Spleen (tissue), 11 donors: ENCODE measurements at regions not wholly inside any gene's neighbourhood (a gene's known extent, or its start where the extent isn't known, plus 50 kb on each side); places are given as distances from the start of the nearest gene placed in this dataset.

Experiments
- DNase-seq: peaks from one replicate; pipeline ENCODE4 v3.0.0-alpha.2; 2020
- H3K27ac ChIP-seq, 8 donors: fragments of 200-600 bp; sonication (generic) in 7 of 8; 1 replicate in 4 of 8; 2 replicates in 4 of 8; pipeline versions ENCODE4 v1.5.0 to v1.8.0; 2016 to 2021; ENCODE audit warnings: inconsistent platforms in 4 of 8, mild to moderate bottlenecking in 4 of 8, moderate library complexity in 1 of 8
- H3K27me3 ChIP-seq, 7 donors: fragments of 200-600 bp; sonication (generic) in 6 of 7; replicated peaks in 1 of 7; 1 replicate in 4 of 7; 2 replicates in 3 of 7; pipeline versions ENCODE4 v1.5.0 to v1.8.0; 2016 to 2021; ENCODE audit warnings: inconsistent platforms in 3 of 7, mild to moderate bottlenecking in 1 of 7
- H3K36me3 ChIP-seq, 6 donors: fragments of 200-600 bp; sonication (generic) in 5 of 6; 1 replicate in 4 of 6; 2 replicates in 2 of 6; pipeline versions ENCODE4 v1.5.0 to v1.8.0; 2016 to 2021; ENCODE audit warnings: inconsistent platforms in 2 of 6
- H3K4me1 ChIP-seq, 6 donors: fragments of 200-600 bp; sonication (generic) in 5 of 6; 1 replicate in 3 of 6; 2 replicates in 3 of 6; pipeline versions ENCODE4 v1.5.0 to v1.8.0; 2016 to 2021; ENCODE audit warnings: inconsistent platforms in 3 of 6
- H3K4me3 ChIP-seq, 8 donors: fragments of 200-600 bp; sonication (generic) in 7 of 8; 1 replicate in 4 of 8; 2 replicates in 4 of 8; pipeline versions ENCODE4 v1.5.0 to v1.8.0; 2016 to 2021; ENCODE audit warnings: inconsistent platforms in 4 of 8, mild to moderate bottlenecking in 4 of 8, moderate library complexity in 2 of 8
- H3K9me3 ChIP-seq, 8 donors: fragments of 200-600 bp; sonication (generic) in 7 of 8; 1 replicate in 4 of 8; 2 replicates in 4 of 8; pipeline versions ENCODE4 v1.5.0 to v1.8.0; 2016 to 2021; ENCODE audit warnings: inconsistent platforms in 4 of 8
- POLR2A ChIP-seq, 3 donors: fragments of 450-650 bp; IDR thresholded peaks; one replicate each; pipeline ENCODE4 v1.5.1; 2017; ENCODE audit warnings: antibody characterized with exemption in 3 of 3, mild to moderate bottlenecking in 1 of 3
- POLR2AphosphoS5 ChIP-seq, 3 donors: sonication (generic); formaldehyde crosslinking; IDR thresholded peaks; one replicate each; pipeline ENCODE4 v1.5.1; 2017; ENCODE audit warnings: antibody characterized with exemption in 3 of 3
- WGBS, 5 donors: extraction: QIAGEN DNeasy Blood & Tissue Kit in 3 of 5; methylation state at CpG; one replicate each; pipeline versions ENCODE4 v1.1.5 to v1.1.7; 2013 to 2018; 5-methylcytosine and 5-hydroxymethylcytosine counted together
- intact Hi-C: fragments of 100-400 bp; cut with DNase I; formaldehyde crosslinking; loops from one replicate; pipeline ENCODE4 v1.15.0; 2023; ENCODE audit warnings: low total_unique reads
- TF ChIP-seq, protein P1 (sequence below), 11 experiments: fragments of 200-600 bp in 7 of 11; fragments of 450-650 bp in 4 of 11; sonication (generic) in 4 of 11; IDR thresholded peaks in 8 of 11; conservative IDR thresholded peaks in 3 of 11; 1 replicate in 7 of 11; 2 replicates in 4 of 11; pipeline versions ENCODE4 v1.4.0 to v1.8.0; 2016 to 2021; ENCODE audit warnings: antibody characterized with exemption in 11 of 11, inconsistent platforms in 4 of 11, mild to moderate bottlenecking in 1 of 11
- donor health status: healthy with polysubstance abuse.
- donor health status: DM: no; HTN: no; CAD: no; lungs with moderate emphysema.
- donor health status: DM: no; HTN: no; CAD: no.
- donor health status: Bipolar disorder and iron deficiency.
- donor health status: healthy.
- donor health status: DM: no; HTN: no; CAD: no.
- donor health status: DM: yes; HTN: yes; CAD: no.

- intact Hi-C loops: no loop called here
- DNase-seq: no peak
- Histone ChIP-seq H3K36me3 (no peaks in the 10 kb centered on the region), H3K27me3 (peaks cover 0 to 32% (median 5%) of the 10 kb centered on the region in 7 donors), H3K9me3 (no peaks in the 10 kb centered on the region), H3K4me3 (no peak overlapping the region), H3K4me1 (no peaks in the 10 kb centered on the region), H3K27ac (no peak overlapping the region)
- no peak for TF ChIP-seq POLR2AphosphoS5 (IDR thresholded peaks at IDR 0.05)
- TF ChIP-seq, protein P1, sequence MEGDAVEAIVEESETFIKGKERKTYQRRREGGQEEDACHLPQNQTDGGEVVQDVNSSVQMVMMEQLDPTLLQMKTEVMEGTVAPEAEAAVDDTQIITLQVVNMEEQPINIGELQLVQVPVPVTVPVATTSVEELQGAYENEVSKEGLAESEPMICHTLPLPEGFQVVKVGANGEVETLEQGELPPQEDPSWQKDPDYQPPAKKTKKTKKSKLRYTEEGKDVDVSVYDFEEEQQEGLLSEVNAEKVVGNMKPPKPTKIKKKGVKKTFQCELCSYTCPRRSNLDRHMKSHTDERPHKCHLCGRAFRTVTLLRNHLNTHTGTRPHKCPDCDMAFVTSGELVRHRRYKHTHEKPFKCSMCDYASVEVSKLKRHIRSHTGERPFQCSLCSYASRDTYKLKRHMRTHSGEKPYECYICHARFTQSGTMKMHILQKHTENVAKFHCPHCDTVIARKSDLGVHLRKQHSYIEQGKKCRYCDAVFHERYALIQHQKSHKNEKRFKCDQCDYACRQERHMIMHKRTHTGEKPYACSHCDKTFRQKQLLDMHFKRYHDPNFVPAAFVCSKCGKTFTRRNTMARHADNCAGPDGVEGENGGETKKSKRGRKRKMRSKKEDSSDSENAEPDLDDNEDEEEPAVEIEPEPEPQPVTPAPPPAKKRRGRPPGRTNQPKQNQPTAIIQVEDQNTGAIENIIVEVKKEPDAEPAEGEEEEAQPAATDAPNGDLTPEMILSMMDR (IDR thresholded peaks at IDR 0.05 in 8 of 11, conservative IDR thresholded peaks at IDR 0.05 in 3 of 11): no peak
- no peak for TF ChIP-seq POLR2A (IDR thresholded peaks at IDR 0.05)
- WGBS, 5 donors: 90 to 93% (median 91%) methylated on average over 6 of the region's 6 CpGs
Measured at GRCh38 chr1:36675931-36676562, 193.3 kb upstream of the CSF3R start.

DNA sequence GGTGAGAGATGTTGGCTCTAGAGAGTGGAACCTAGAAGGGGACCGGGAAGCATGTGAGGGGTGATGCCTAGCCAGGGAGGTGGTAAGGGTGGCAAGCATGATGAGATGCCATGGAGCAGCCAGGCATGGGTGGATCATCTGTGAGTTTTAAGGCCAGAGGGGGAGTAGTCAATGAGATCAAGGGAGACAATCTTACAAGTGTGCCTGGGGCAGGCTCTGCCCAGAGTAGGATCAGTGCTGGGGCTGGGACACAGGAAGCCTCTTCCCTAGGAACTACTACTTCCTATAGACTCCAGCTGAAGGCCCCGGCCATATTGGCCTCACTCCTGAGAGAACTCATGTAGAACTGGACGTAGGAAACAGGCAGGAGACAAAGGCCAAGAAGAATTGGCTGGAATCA, 192.4 kb upstream of the CSF3R start:
- H3K27ac ChIP-seq: no peak overlapping the region
- H3K36me3 ChIP-seq: no peaks in the 10 kb centered on the region
- intact Hi-C loops: no loop called here
- no peaks in the 10 kb centered on the region for H3K4me1 ChIP-seq
- no peak for DNase-seq
- 68 to 75% (median 71%) methylated on average over 3 of the region's 3 CpGs for WGBS, 5 donors
- TF ChIP-seq POLR2A (IDR thresholded peaks at IDR 0.05) (no peak), POLR2AphosphoS5 (IDR thresholded peaks at IDR 0.05) (no peak)
- TF ChIP-seq, protein P1 (IDR thresholded peaks at IDR 0.05 in 8 of 11, conservative IDR thresholded peaks at IDR 0.05 in 3 of 11): no peak
- H3K4me3 ChIP-seq: no peak overlapping the region
- no peaks in the 10 kb centered on the region for H3K9me3 ChIP-seq
- H3K27me3 ChIP-seq: peaks cover 0 to 41% (median 5%) of the 10 kb centered on the region in 7 donors

- no peaks in the 10 kb centered on the region for H3K4me1 ChIP-seq
- peaks cover 0 to 54% (median 5%) of the 10 kb centered on the region in 7 donors for H3K27me3 ChIP-seq
- H3K27ac ChIP-seq: no peak overlapping the region
- H3K36me3 ChIP-seq: no peaks in the 10 kb centered on the region
- DNase-seq: no peak
- 42 to 54% (median 51%) methylated on average over 6 of the region's 6 CpGs for WGBS, 5 donors
- TF ChIP-seq POLR2A (IDR thresholded peaks at IDR 0.05): no peak
- no peak for TF ChIP-seq POLR2AphosphoS5 (IDR thresholded peaks at IDR 0.05)
- TF ChIP-seq, protein P1 (IDR thresholded peaks at IDR 0.05 in 8 of 11, conservative IDR thresholded peaks at IDR 0.05 in 3 of 11): no peak
- H3K4me3 ChIP-seq: no peak overlapping the region
- H3K9me3 ChIP-seq: no peaks in the 10 kb centered on the region
- intact Hi-C loops: no loop called here
Measured at GRCh38 chr1:36673202-36673601, 190.5 kb upstream of the CSF3R start.

- no peak for DNase-seq
- 55 to 75% (median 61%) methylated on average over 8 to 9 of the region's 9 CpGs for WGBS, 5 donors
Measured at GRCh38 chr1:36669262-36669661, 186.5 kb upstream of the CSF3R start.

More at GRCh38 chr1:36669262-36669661, 186.5 kb upstream of the CSF3R start:
- intact Hi-C loops: no loop called here
- Histone ChIP-seq H3K9me3 (no peaks in the 10 kb centered on the region), H3K27me3 (peaks cover 0 to 60% (median 5%) of the 10 kb centered on the region in 7 donors), H3K27ac (no peak overlapping the region), H3K4me3 (no peak overlapping the region), H3K36me3 (no peaks in the 10 kb centered on the region), H3K4me1 (no peaks in the 10 kb centered on the region)
- TF ChIP-seq POLR2AphosphoS5 (IDR thresholded peaks at IDR 0.05): no peak
- TF ChIP-seq POLR2A (IDR thresholded peaks at IDR 0.05): no peak
- TF ChIP-seq, protein P1 (IDR thresholded peaks at IDR 0.05 in 8 of 11, conservative IDR thresholded peaks at IDR 0.05 in 3 of 11): no peak
